ENCODE measurements at regions not wholly inside any gene's neighbourhood (a gene's known extent, or its start where the extent isn't known, plus 50 kb on each side); places are given as distances from the start of the nearest gene placed in this dataset.

DNA sequence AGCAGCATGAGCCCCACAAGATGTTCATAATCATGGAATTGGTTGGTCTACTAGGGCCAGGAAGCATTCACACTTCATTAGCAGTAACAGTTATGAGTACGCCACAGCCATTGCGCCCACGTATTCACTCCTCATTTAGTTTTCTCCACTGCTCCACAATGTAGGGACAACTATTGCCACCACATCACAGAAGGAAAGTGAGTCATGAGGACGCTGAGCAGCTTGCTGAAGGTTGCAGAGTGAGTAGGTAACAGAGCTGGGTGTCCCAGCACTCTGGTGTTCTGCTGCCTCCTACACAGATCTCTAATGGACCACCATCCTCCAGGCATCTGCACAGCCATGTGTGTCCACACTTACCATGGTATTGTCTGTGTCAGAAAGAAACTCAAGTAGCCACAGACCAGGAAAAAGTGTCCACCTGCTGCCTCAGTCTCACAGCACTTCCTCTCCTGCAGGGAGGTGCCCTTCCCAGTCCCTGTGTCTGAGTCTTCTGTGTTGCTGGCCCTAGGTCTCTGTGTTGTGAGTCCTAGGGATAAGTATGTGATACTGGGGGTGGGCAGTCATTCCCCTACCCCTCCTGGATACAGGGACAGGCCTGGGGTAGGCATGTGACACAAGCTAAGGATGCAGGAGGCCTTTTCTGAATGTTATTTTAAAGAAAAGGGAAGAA, 103.9 kb downstream of the TTLL2 start:
- ATAC-seq (ENCODE audit: poor library complexity) (no peak), DNase-seq (no peak)
- intact Hi-C loops (cut with DNase I): no loop called here

DNA sequence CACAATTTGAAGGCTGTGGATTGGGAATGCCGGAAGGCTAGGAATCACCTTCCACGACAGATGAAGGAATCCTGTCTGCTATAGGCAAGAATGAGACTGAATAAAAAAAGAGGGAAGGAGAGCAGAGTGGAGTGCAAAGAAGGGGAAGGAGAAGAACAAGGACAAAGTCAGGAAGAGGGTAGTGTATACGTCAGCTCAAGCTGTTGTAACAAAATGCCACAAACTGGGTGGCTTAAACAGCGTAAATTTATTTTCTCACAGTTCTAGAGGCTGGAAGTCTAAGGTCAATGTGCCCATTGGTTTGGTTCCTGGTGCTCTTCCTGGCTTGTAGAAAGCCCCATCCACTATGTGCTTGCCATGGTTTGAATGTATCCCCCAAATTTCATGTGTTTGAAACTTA, 104.5 kb downstream of the TTLL2 start:
- intact Hi-C loops (cut with DNase I): no loop called here
- DNase-seq: no peak
- no peak for ATAC-seq (ENCODE audit: poor library complexity)

DNA sequence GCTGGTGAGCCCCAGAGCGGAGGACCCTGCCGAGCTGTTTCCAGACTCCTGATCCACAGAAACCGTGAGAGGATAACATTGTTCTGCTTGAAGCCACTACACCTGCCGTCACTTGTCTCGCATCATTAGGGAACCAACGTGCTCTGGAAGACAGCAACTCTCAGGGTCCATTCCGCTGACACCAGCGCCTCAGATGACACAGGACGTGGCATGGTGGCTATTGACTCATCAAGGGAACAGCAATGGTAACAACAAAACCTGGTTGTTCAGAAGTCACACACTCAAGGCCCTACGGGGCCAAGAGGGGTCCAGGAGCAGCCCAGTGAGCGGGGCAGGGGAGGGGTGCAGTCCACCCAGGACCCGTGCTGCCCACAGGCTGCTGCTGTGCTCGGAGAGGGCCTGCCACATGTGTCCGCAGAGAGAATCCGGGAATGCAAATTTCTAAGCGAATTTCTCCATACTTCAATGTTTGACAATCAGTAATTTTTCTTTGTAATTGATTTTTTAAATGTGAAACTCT, 110.4 kb downstream of the TTLL2 start:
- intact Hi-C loops (cut with DNase I): no loop called here
- ATAC-seq (ENCODE audit: poor library complexity) (no peak), DNase-seq (no peak)

DNA sequence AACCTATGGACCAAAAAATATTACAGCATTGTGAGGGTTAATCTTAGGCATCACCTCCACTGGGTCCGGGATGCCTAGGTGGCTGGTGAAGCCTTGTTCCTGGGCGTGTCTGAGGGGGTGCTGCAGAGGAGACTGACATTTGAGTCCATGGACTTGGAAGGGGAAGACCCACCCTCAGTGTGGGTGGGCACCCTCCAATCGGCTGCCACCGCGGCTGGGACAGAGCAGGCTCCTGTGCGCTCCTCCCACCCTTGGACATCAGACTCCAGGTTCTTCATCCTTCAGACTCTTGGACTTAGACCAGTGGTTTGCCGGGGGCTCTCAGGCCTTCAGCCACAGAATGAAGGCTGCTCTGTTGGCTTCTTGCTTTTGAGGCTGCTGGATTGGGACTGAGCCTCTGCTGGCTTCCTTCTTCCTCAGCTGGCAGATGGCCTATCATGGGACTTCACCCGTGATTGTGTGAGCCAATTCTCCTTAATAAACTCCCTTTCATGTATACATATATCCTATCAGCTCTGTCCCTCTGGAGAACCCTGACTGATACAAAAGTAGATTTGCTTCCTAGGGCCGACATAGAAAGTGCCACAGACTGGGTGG, 113.1 kb downstream of the TTLL2 start:
- no peak for ATAC-seq (ENCODE audit: poor library complexity)
- intact Hi-C loops (cut with DNase I): no loop called here
- no peak for DNase-seq

DNA sequence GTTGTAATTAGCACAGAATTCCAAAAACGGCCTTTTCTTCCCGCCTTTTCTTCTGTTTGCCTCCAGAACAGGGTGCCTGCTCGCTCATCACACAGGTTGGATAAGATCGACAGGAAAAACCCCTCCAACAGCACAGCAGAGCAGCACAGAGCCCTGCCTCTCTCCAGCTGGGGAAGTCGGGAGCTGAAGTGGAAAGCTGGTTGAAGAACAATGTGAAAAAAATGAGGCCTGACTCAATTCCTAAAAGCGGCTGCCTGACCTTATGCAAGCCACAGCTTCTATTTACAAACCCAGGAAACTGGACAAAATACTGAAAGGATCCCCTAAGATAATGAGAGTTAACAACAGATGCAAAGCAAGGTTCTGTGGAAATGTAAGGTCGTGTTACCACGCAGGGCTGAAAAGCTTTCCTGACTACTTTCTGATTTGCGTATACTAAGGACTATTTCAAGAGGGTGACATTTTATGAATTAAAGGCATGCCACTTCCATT, 116.9 kb downstream of the TTLL2 start:
- peak; percentile 56 for ATAC-seq (ENCODE audit: poor library complexity)
- DNase-seq: no peak
- intact Hi-C loops (cut with DNase I): no loop called here

DNA sequence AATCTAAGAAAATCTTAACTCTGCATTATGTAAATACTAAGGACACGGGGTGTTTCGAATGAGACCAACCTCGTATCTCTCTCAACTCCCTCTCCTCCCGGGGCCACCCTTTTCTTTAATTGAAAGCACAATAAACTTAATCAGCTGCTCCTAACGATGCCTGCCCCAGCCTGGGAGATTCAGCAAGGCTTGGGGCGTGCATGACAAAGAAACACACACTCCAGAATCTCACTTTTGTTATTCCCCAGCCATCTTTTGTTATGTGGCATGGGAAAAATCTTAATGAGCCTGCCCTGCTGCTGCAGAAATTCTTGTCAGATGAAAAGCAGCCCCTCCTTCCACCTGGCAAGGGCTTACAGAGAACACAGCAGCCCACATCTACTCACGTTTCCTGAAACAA, 117.4 kb downstream of the TTLL2 start:
- DNase-seq (no peak), ATAC-seq (ENCODE audit: poor library complexity) (no peak)
- intact Hi-C loops (cut with DNase I): no loop called here

DNA sequence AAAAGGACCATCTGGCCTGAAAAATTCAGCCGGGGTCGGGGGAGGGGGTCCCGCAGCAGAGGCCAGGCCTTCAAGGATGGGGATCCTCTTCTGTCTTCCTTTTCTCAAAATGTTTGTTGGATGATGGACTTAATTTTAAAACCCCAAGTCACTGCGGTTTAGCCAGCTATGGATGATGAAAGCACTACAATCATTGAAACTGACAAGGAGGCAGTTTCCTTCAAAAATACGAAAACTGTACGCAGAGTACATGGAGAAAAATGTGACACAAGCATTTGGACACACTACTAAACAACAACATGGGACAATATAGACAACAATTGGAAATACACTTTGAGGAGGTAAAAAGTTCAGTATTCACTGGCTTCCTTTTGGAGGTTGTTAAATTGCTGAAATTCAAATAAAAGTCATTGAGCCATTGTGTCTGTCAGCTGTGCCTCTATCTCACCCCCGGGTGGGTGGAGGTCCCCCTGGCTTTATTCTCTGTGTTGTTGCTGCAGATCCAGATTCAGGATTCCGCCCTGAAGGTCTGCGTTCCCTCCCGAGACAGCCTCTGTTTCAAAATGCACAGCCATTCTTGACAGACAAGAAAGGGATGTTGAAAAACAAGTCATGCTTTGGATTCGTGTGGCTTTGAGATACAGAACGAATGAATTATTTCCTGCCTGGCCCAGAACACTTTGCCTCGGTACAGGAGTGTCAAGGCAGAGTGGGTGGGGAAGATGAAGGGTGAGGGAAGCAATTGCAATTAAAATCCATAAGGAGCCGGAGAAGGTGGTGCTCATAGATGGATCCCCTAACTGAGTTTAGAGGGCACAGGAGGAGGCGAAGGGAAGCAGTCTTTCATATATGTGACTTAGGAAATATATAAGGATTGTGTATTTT, 118.2 kb downstream of the TTLL2 start:
- intact Hi-C loops (cut with DNase I): no loop called here
- ATAC-seq (ENCODE audit: poor library complexity) (no peak), DNase-seq (no peak)

DNA sequence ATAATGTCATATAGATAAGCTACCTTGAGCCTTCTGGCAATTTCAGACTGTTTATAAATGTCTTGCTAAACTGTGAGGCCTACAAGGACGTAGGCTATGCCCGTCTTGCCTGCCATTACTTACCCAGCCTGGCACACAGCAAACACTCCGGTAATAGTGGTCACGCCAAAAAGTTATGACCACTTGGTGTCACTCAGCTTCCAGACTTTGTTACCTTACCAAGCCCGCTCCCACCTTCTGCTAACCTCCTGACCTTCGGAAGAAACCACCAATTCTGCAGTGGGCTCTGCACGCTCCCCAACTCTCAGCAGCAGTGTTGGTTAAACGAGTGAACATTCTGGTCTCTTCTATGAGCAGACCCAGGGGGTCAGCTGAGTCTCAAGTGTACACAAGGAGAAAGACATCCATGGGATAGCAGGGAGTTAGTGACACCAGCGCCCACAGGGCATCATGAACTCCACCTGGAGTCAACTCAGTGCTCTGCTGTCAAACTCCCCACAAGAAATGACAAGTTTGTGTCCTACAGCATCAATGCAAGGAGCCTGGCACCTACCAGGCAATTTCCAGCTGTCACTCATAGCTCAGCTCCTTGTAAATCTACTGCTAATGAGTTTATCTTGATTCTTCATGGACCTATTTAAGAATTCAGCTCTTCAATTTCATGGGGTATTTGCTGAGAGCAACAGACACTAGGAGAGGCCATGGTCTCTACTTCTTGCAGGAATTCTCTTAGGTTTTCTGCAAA, 119.9 kb downstream of the TTLL2 start:
- DNase-seq (no peak), ATAC-seq (ENCODE audit: poor library complexity) (no peak)
- intact Hi-C loops (cut with DNase I): no loop called here

DNA sequence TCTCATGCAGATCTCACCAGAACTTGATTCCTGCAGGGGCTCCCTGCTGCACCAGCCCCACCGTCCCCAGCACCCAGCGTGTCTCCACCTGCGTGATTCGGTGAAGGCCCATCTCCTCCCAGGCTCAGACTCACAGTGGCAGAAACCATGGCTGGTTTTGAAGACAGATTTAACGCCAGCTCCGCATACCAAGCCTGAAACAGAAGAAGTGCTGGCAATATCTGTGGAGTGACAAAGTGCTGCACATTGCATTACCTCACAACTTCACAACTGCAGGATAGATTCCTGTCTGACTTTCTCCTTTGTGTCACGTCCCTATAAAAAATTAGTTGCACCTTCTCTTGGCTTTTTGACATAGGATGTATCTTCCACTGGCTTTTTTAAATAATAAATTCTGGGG, 120.7 kb downstream of the TTLL2 start:
- DNase-seq (no peak), ATAC-seq (ENCODE audit: poor library complexity) (no peak)
- intact Hi-C loops (cut with DNase I): no loop called here

DNA sequence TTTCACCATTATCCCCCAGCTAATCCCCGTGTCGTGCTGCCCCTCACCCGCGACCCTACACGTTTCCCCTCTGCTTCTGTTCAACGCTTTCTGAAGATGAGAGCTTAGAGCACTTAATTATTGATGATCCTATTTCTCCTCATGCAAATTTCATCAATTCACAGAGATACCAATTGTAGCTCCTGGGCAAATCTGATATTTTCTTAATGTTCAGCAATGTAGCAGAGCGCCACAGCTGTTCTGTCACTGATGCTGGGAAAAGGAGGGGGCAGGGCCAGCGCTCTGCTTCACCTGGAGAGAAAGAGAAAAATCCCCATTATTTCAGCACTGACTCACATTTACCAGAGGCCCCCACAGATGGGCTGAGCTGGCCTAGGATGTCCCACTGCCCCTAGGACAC, 121.2 kb downstream of the TTLL2 start:
- no peak for DNase-seq
- ATAC-seq (ENCODE audit: poor library complexity): no peak
- intact Hi-C loops (cut with DNase I): no loop called here

DNA sequence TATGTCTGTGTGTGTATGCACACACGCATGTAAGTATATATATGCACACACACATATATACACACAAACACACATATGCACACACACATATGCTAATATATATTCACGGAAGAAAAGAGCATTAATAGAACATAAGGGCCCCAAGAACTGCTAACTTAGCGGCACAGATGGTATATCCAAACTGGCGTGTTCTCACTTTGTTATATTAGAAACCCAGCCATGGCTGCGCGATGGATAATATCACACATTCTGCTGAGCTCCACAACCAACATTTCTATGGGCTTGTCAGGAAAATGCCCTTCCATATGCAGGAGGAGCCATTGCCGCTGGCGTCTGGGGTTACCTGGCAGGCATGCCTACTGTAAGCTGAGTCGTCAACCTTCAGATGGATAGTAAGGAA, 122.1 kb downstream of the TTLL2 start:
- intact Hi-C loops (cut with DNase I): no loop called here
- ATAC-seq (ENCODE audit: poor library complexity) (no peak), DNase-seq (no peak)

DNA sequence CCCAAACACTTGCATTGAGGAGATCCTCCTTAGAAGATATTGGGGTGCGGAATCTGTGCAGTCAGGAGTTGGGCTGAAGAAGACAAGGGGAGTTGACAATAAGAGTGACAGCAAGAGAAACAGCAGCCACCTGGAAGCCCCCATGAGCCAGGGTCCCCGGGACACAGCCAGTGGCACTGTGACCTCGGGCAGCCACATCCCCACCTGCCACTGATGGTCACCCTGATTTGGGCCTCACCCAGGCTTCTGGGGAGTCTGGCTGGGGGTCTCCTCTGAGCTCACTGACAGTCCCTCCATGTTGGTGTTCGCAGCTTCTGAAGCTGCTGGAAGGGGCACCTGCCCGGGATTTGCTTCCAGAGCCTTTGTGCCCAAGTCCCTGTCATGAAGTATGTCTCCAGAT, 123.5 kb downstream of the TTLL2 start:
- intact Hi-C loops (cut with DNase I): no loop called here
- ATAC-seq (ENCODE audit: poor library complexity) (no peak), DNase-seq (no peak)

DNA sequence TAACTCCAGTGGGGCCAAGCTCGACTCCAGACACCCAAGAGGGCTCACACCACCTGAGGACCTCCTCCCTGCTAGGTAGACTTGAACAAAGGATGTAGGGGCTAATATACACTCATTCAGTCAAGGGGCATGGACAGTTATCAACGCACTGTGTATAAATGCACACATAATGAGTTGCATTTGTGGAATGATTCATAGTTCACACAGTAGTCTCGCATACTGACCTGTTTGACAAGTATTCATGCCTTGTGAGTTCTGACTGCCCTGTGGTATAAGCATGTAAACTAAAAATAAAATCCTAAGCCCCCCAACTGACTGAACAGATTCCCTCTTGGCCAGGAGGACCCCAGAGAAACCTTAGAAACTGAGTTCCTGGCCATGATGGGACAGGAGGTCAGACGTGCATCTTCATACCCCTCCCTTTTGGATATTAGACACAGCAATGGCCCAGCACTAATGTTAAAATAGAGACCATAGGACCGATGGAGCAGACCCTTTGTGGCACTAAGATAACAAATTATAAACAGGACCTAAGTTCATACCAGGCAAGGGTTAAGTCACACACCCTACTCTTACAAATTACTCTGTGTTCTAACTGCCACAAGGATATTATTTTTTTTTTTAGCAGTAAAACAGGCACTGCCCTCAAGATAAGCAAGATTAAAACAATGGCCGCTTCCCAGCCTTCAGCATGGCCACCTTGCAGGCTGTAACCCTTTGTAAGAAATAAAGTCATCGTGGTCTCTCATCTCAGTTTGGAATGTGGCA, 124.4 kb downstream of the TTLL2 start:
- intact Hi-C loops (cut with DNase I): no loop called here
- DNase-seq: no peak
- no peak for ATAC-seq (ENCODE audit: poor library complexity)

DNA sequence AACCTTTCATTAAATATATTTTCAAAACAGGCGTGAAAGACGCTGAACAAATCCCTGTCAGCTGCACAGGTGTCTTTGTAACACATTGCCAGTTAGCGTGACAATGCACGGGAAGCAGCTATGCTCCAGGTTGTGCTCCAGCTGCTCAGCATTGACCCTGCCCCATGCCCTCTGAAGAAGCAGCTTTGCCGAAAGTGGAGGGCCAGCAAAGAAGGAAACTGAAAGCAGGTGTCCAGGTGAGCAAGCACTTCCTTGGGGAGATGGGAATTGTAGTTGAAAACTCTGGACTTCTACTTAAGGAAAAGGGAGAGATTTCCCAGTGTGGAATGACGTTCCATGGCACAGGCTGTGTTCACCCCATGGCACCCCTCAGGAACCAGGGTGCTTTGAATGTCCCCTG, 125.7 kb downstream of the TTLL2 start:
- no peak for DNase-seq
- no peak for ATAC-seq (ENCODE audit: poor library complexity)
- intact Hi-C loops (cut with DNase I): no loop called here

DNA sequence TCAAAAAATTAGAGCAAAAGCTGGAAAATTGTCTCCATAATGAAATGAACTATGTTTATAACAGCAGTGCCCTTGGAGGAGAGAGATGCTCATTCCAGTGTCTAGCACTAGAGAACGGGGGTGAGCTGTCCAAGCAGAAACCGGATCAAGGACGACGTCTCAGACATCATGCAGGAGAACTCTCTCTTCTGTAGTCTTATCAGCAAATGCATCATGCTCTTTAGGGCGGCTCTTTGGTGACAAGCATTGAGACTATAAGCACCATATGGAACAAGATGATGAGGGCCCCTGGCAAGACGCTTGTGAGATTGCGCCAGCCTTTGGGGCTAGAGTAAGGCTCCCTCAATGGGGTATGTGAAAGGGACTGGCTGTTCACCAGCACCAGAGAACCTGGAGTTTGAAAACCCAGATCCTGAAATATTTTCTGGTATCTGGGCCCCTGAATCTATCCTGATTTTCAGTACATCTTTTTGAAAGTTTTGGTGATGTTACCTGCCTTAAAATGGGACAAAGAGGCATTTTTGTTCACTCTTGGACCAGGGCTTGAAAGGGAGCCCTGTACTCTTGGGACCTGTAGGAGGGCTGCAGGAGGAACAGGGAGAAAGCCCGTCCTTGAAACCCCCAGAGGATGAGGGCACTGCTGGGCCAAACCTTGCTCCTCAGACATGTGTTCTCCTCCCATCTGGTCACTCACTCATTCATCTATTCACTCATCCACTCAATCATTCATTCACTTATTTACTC, 127.6 kb downstream of the TTLL2 start:
- intact Hi-C loops (cut with DNase I): no loop called here
- no peak for ATAC-seq (ENCODE audit: poor library complexity)
- DNase-seq: no peak

DNA sequence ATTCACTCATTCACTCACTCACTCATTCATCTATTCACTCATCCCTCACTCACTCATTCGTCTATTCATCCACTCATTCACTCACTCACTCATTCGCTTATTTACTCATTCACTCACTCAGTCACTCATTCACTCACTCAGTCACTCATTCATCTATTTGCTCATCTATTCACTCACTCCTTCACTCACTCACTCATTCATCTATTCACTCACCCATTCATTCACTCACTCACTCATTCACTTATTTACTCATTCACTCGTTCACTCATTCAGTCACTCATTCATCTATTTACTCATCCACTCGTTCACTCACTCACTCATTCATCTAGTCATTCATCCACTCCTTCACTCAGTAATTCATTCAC, 128.2 kb downstream of the TTLL2 start:
- intact Hi-C loops (cut with DNase I): no loop called here
- ATAC-seq (ENCODE audit: poor library complexity): no peak
- no peak for DNase-seq

DNA sequence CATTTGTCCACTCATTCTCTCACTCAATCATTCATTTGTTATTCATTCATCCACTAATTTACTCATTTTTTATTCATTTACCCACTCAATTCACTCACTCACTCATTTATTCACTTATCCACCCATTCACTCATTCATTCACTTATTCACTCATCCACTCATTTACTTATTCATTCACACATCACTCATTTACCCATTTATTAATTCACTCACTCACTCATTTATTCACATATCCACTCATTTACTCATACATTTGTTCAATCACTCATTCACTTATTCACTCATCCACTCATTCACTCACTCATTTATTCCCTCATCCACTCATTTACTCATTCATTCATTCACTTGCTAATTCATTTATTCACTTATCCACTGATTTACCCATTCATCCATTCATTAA, 129.1 kb downstream of the TTLL2 start:
- intact Hi-C loops (cut with DNase I): no loop called here
- ATAC-seq (ENCODE audit: poor library complexity) (no peak), DNase-seq (no peak)

DNA sequence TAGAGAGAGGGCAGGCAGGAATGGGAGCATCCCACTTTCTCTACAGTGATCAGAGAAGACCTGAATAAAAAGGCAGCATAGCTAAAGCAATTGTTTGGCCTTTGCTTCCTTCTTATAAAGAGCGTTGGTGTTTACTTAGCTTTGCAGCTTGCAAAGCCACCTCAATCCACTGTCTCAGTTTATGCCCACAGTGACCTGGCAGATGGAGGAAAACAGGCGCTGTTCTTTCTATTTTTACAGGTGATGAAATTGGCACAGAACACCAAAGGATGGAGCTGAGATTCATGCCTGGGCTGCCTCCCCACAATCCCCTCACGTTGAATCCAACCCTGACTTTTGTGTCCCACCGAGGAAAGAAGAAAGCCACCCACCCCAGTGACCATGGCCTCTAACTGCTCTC, 130.5 kb downstream of the TTLL2 start:
- intact Hi-C loops (cut with DNase I): no loop called here
- peak; percentile 68 for ATAC-seq (ENCODE audit: poor library complexity)

More for the DNA sequence above, 130.5 kb downstream of the TTLL2 start:
- DNase-seq: no peak
